ENCODE measurements at regions not wholly inside any gene's neighbourhood (a gene's known extent, or its start where the extent isn't known, plus 50 kb on each side); places are given as distances from the start of the nearest gene placed in this dataset.
"Not testable (repeated sequence)": the region's sequence is repeated elsewhere in the genome, so short reads cannot be mapped to it uniquely, and the experiment has no call there.

DNA sequence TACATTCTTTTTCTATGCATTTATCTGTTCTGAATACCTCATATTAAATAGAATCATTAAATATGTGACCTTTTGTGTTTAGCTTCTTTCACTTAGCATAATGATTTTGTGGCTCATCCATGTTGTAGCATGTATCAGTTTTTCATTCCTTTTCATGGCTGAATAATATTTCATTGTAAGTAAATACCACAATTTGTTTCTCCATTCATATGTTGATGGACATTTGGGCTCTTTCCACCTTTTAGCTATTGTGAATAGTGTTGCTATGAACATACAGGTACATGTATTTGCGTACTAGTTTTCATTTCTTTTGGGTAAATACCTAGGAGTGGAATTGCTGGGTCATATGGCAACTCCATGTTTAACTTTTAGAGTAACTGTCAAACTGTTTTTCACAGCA, 85.1 kb downstream of the GNL3L start:
- no peak for DNase-seq

DNA sequence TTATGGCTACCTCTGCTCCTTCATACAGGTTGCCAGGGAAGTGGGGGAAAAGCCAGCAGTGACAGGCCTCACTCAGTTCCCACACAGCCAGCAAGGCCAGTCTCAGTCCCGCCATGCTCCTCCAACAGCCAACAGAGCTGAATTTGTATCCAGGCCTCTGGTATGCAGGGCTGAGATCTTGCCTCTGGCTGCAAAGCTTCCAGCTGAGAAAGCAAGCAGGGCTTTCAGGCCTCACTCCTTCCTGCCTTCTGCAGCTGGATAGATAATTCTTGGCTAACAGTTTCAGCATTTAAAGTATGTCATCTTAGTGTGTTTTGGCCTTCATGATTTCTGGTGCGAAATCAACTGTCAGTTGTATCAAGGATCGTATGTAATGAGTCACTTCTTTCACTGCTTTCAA, 103.6 kb downstream of the GNL3L start:
- DNase-seq = no peak

DNA sequence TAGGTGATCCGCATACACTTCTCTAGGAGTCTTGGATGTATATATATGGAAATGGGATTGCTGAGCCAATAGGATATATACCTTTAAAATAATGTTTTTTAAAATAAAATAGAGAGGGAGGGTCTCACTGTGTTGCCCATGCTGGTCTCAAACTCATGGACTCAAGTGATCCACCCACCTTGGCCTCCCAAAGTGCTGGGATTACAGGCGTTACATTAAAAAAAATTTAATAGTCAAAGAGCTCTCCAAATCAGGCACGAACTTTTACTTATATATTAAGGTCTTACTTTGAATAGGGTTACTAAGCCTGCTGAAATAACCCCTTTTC, 109.0 kb downstream of the GNL3L start:
- no peak for DNase-seq

DNA sequence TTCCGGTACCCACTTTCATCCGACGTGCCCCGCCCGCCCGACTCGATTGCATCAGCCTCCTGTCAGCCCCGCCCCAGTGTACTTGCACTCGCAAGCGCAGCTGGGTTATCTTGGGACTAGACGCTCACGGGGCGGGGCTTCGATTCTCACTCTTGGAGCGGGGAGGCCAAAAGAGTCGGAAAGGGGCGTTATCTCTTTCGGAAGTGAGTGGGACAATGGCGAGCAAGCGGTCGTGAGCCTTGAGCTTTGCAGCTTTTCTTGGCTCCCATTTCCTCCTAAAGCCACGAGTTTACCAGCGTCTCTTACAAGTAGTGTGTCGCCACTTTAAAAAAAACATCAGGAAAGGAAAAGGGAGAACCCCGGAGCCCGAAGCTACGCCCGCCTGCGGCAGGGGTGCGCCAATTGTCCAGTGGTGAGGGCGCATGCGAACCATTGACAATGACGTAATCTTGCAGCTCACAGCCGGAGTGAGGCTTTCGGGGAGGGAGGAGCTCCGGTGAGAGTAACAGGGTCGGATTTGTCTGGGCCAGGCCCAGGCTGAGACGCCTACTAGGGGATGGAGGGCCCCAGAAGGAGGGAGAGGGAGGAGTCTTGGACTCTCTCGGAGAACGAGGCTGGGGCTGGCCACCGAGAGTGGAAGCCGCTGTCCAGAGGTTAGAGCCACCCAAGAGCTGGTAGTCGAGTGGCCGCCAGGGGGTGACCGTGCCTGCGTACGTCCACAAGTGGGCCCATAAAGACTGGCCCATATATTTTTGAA, 109.5 kb downstream of the GNL3L start:
- peak; percentile 90 for DNase-seq

DNA sequence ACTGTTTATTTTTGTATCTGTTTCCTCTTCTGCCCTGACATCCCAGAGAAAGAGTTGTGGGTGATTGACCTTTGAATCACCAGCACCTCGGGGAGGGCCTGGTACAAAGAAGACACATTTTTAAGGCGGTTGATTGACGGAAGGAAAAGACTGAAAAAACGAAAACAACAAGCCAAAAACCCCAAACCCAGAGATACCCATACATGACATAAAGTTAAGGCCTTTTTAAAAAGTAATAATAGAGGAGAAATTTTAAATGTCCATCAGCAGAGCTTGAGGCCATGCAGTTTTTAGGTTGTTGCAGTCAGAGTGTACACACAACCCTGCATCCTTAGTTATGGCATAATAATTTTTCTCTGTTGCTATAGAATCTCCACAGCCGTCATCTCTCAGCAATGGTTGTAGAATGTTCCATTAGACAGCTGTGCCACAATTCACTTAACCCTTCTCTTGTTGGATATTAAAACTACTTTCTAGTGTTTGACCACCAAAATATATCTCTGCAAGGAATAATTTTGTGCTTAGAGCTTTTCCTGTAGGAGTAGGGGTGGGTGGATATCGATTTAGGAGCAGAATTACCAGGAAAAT, 110.2 kb downstream of the GNL3L start:
- no peak for DNase-seq

- DNase-seq = no peak
Observed at GRCh38 chrX:54640736-54641135, 110.7 kb downstream of the GNL3L start.

DNA sequence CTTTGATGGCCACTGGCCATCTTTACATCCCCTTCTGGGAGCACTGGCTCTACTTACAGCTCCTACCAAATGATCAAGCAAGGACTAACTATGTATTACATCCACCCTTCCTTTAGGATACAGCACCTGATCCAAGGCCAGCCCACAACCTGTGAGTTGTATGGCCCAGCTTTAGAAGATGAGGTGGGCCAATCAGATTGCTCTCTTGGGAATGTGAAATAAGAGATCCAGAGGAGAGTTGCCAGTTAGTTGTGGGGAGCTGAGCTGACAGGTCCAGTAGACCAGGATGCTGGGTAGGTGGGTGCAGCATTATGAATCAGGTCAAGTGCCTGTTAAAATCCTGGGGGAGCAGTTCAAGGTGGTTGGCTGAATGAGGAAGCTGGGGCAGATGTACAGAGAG, 111.5 kb downstream of the GNL3L start:
- no peak for DNase-seq

DNA sequence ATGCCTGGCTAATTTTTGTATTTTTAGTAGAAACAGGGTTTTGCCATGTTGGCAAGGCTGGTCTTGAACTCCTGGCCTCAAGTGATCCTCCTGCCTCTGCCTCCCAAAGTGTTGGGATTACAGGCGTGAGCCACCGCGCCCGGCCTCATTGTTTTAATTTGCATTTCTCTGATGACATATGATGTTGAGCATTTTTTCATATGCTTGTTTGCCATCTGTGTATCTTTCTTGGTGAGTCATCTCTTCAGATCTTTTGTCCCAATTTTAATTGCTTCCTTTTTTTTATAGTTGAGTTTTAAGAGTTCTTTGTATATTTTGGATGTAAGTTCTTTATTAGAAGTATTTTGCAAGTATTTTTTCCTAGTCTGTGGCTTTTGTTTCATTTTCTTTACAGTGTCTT, 117.6 kb downstream of the GNL3L start:
- DNase-seq = not testable (repeated sequence)

GRCh38 chrX:54659547-54659946, 129.5 kb downstream of the GNL3L start:
- DNase-seq = no peak

- no peak for DNase-seq
Observed at GRCh38 chrX:54675762-54676161, 122.3 kb downstream of the ITIH6 start.

- no peak for DNase-seq
Observed at GRCh38 chrX:54695231-54695630, 102.8 kb downstream of the ITIH6 start.

GRCh38 chrX:54695816-54696487, 102.1 kb downstream of the ITIH6 start:
- DNase-seq = no peak

All from NCI-H446 treated with DMSO at 0.1 percent for 48 hours (cell line).